Loucy (cell line): ENCODE measurements at regions not wholly inside any gene's neighbourhood (a gene's known extent, or its start where the extent isn't known, plus 50 kb on each side); places are given as distances from the start of the nearest gene placed in this dataset.

Experiments
- CTCF ChIP-seq: fragments of 200-600 bp; sonication (generic); conservative IDR thresholded peaks from 2 replicates; pipeline ENCODE4 v1.5.1; 2014; ENCODE audit warnings: mild to moderate bottlenecking, antibody characterized with exemption, low read length
- EZH2phosphoT487 ChIP-seq: fragments of 200-600 bp; IDR thresholded peaks from 2 replicates; pipeline ENCODE4 v1.6.1; 2018; ENCODE audit warnings: antibody characterized with exemption, mild to moderate bottlenecking, moderate library complexity, borderline replicate concordance

- TF ChIP-seq CTCF (no peak), EZH2phosphoT487 (no peak)
Measured at GRCh38 chr5:155807884-155808576, 518.9 kb upstream of the SGCD start.
